ENCODE measurements at regions not wholly inside any gene's neighbourhood (a gene's known extent, or its start where the extent isn't known, plus 50 kb on each side); places are given as distances from the start of the nearest gene placed in this dataset.

GRCh38 chr1:55839221-55839620 lies 624.1 kb upstream of the USP24 start:
- no peak for DNase-seq

GRCh38 chr1:55836086-55836485 lies 620.9 kb upstream of the USP24 start:
- DNase-seq: no peak

GRCh38 chr1:55833529-55834091 lies 618.4 kb upstream of the USP24 start:
- no peak for DNase-seq

- DNase-seq: no peak
These were observed 616.6 kb upstream of the USP24 start for GRCh38 chr1:55831759-55832158.

GRCh38 chr1:55828044-55828443 lies 612.9 kb upstream of the USP24 start:
- DNase-seq: no peak

GRCh38 chr1:55827350-55827749 lies 612.2 kb upstream of the USP24 start:
- DNase-seq: no peak

GRCh38 chr1:55826381-55827080 lies 611.4 kb upstream of the USP24 start:
- no peak for DNase-seq

- no peak for DNase-seq
These were observed 610.3 kb upstream of the USP24 start for GRCh38 chr1:55825461-55825860.

GRCh38 chr1:55824251-55824640 lies 609.1 kb upstream of the USP24 start:
- no peak for DNase-seq

- no peak for DNase-seq
These were observed 608.5 kb upstream of the USP24 start for GRCh38 chr1:55823541-55824250.

- DNase-seq: no peak
These were observed 607.7 kb upstream of the USP24 start for GRCh38 chr1:55822891-55823290.

- DNase-seq: no peak
These were observed 606.1 kb upstream of the USP24 start for GRCh38 chr1:55821234-55821633.

- DNase-seq: no peak
These were observed 605.3 kb upstream of the USP24 start for GRCh38 chr1:55820501-55820900.

GRCh38 chr1:55819011-55819410 lies 603.8 kb upstream of the USP24 start:
- no peak for DNase-seq

GRCh38 chr1:55816456-55817426 lies 601.6 kb upstream of the USP24 start:
- no peak for DNase-seq

- DNase-seq: no peak
These were observed 600.7 kb upstream of the USP24 start for GRCh38 chr1:55815745-55816455.

- no peak for DNase-seq
These were observed 599.8 kb upstream of the USP24 start for GRCh38 chr1:55814967-55815366.

GRCh38 chr1:55813618-55814017 lies 598.5 kb upstream of the USP24 start:
- no peak for DNase-seq

- no peak for DNase-seq
These were observed 597.1 kb upstream of the USP24 start for GRCh38 chr1:55812281-55812680.

- no peak for DNase-seq
These were observed 593.1 kb upstream of the USP24 start for GRCh38 chr1:55808263-55808662.

GRCh38 chr1:55803429-55803828 lies 588.3 kb upstream of the USP24 start:
- no peak for DNase-seq

- DNase-seq: no peak
These were observed 586.3 kb upstream of the USP24 start for GRCh38 chr1:55801481-55801880.
